ENCODE measurements at regions not wholly inside any gene's neighbourhood (a gene's known extent, or its start where the extent isn't known, plus 50 kb on each side); places are given as distances from the start of the nearest gene placed in this dataset.
"Not testable (repeated sequence)": the region's sequence is repeated elsewhere in the genome, so short reads cannot be mapped to it uniquely, and the experiment has no call there.

GRCh38 chr11:134599299-134599771 is 187.3 kb upstream of the B3GAT1 start:
- peak in 1 of 10 donors; percentile 44 for DNase-seq

GRCh38 chr11:134598368-134598767 is 186.3 kb upstream of the B3GAT1 start:
- intact Hi-C loops (cut with DNase I) = no loop called here
- no peak for DNase-seq

More at GRCh38 chr11:134599299-134599771, 187.3 kb upstream of the B3GAT1 start:
- intact Hi-C loops (cut with DNase I) = no loop called here

DNA sequence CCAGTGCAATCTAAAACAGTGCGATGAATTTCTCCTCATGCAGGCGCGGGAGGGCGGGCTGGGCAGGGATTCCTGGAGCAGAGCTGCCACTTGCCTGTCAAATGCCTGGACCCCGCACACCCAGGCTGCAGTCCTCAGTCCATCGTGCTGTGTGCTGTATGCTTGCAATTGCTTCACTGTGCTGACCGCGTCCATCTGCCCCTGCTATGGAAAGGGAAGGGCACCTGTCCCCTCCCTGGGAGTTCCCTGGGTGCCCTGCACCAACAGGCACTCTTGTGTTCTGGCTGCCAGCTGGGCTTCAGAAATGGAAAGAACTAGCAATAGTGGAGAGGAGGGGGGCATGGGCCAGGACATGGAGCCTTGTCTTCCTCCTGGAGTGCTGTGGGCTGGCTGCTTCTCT is 185.4 kb upstream of the B3GAT1 start:
- DNase-seq = peak in 2 of 10 donors; percentile 60 to 66
- intact Hi-C loops (cut with DNase I) = no loop called here

DNA sequence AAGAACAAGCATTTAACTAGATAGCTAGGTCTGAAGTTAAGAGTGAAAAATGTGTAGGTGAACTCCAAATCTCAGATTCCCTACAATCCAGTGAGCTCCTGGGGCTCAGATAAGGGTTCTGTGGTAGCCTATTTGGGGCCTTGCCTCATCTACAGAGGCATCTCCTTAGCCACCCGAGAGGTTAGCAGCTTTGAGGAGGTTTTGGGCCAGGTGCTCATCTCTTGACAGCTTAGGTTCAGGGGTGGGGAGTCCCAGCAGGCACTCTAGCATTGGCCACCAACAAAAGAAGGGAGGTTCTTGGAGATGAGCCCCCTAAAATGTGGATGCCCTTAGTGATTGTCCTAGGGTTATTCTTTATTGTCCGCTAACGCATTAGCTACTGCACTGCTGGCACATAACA is 184.4 kb upstream of the B3GAT1 start:
- intact Hi-C loops (cut with DNase I) = no loop called here
- DNase-seq = no peak

GRCh38 chr11:134592391-134592990 is 180.4 kb upstream of the B3GAT1 start:
- DNase-seq = peak in 1 of 10 donors; percentile 37
- intact Hi-C loops (cut with DNase I) = no loop called here

DNA sequence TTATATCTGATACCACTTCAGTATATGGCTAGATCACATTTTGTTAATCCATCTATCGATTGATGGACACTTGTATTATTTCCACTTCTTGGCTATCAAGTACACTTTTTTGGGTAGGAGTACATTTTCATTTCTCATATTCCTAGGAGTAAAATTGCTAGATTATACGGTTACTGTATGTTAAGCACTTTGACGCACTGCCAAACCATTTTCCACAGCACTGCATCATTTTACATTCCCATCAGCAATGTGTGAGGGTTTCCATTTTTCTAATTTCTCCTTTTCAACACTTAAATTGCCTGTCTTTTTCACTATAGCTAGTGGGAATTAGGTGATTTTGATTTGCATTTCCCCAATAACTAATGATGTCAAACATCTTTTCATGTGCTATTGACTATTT is 179.3 kb upstream of the B3GAT1 start:
- no peak for DNase-seq
- intact Hi-C loops (cut with DNase I) = no loop called here

DNA sequence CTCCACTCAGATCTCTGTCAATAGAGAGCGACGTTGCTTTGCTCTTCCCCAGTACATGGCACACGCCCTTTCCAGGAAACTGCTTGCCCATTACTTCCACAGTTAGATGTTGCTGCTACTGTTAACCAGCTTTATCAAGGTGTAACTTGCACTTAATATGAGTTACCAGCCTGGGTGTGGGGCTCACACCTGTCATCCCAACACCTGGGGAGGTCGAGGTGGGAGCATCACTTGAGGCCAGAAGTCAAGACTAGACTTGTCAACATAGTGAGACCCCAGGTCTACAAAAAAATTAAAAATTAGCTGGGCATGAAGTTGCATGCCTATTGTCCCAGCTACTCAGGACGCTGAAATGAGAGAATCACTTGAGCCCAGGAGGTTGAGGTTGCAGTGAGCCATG is 177.1 kb upstream of the B3GAT1 start:
- peak in 1 of 10 donors; percentile 53 for DNase-seq
- intact Hi-C loops (cut with DNase I) = no loop called here

GRCh38 chr11:134588460-134589110 is 176.5 kb upstream of the B3GAT1 start:
- DNase-seq = peak in 1 of 10 donors; percentile 44
- intact Hi-C loops (cut with DNase I) = not testable (repeated sequence)

GRCh38 chr11:134587345-134587744 is 175.3 kb upstream of the B3GAT1 start:
- intact Hi-C loops (cut with DNase I) = no loop called here
- DNase-seq = peak in 1 of 10 donors; percentile 14

DNA sequence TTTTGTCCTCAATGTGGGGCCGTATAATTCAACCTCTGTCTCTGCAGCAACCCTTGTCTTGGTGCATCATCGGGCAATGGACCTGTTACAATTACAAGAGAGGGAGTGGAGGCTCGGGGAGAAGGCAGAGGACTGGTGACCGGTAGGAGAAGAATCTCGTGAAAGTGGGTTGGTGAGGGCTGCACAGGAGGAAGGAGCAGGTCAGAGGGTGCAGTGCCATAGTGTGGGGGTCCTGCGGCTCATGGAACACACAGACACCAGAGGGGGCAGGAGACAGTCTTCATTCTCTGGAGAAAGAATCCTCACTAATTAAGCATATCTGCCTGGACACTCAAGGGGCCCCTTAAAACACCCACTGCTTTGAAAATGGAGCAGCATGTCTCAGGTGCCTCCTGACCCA is 174.7 kb upstream of the B3GAT1 start:
- intact Hi-C loops (cut with DNase I) = no loop called here
- peak in 1 of 10 donors; percentile 39 for DNase-seq

DNA sequence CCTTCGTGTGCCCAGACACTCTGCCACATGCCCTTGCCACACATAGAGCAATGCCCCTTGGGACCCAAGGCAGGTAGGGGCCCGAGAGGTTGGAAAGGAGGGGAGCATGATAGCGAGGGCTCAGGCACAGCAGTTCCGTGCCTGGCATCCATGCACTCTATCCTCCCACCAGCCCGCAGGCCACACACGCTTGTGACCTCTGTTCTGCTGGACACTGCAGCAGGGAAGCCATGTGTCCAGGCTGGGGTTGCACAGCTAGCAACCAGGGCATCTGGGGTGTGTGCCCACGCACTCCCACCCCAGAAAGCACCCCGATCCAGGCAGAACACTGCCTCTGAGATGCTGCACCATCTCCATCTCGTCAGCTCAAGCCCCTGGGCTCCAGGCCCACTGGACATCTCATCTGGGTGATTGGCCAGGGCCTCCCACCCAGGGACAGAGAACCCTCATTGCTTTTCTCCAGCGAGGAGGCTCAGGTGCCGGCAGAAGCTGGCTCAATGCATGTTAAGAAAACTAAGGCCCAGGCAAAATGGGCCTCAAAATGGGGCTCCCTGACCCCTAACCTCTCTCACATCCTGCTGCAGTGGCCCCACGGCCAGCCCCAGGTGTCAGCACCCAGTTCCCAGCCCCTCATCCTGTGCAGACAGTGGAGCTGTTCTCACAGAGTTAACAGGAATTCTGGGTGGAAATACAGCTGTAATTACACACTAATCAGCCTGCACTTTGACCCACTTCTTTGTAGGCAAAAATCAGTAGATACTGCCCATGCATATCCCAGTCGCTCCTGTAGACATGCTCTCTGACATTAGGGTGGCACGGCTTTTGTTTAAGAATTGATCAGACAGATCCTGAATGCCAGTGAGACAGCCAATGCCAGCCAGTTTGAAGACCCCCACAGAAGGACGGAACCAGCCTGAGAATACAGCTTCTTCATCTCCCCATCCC is 173.9 kb upstream of the B3GAT1 start:
- intact Hi-C loops (cut with DNase I) = no loop called here
- DNase-seq = peak in 1 of 10 donors; percentile 63

DNA sequence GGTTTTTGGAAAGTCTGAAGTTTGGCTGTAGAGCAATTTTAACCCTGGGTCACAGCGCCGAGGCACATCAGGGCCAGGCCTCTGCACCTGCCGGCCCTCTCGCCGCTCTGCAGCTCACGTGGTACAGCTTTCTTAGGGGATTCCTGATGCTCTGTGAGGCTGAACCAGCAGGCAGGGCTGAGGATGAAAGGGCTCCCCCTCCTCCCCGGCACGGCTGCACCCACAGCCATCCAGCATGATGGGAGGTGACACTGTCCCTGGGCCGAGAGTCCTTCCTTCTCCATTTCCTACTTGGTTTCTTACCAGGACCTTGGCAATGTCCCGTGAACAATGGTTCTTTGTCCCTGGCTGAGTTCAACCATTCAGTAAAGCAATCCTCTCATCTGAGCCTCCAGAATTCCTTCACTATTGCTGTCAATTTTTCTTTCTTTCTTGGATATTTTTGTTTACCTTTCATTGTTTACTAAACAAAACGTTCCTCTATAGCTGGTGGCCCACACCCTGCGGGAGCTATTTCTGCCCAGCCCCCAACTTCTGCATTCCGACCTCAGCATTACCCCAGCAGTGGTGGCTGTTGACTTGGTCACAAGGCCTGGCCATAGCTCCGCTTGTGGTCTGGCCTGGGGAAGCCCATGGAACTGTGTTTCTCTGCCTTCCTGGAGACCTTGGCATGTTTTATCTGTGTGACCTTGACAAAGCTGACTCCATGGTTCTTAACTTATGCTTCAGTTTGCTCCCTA is 172.8 kb upstream of the B3GAT1 start:
- intact Hi-C loops (cut with DNase I) = no loop called here
- peak in 4 of 10 donors; percentile 28 to 83 (median 64) for DNase-seq

DNA sequence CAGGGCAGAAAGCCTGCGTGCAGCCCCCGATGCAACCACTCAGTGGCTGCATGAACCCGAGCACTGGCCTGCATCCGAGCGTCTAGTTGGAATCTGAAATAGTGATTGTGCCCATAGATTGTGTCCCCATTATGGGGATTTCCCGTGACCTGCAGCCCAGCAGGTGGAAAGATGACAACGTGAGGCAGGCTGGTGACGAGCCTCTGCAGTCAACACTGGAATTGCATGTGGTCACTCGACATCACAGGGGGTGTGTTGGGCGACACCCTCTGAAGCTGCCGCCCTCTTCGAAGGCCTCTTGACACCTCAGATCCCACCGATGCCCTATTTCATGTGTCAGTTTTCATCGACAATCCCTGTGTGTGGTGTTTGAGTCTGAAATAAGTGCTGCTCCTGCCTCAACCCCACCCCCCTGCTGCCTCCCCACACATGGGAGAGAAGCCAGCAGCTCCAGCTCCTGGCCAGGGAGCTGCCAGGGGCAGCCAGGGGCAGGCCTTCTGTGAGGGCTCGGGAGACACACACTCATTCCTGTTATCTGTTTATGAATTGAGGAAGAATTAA is 172.0 kb upstream of the B3GAT1 start:
- intact Hi-C loops (cut with DNase I) = no loop called here
- DNase-seq = peak in 1 of 10 donors; percentile 73

DNA sequence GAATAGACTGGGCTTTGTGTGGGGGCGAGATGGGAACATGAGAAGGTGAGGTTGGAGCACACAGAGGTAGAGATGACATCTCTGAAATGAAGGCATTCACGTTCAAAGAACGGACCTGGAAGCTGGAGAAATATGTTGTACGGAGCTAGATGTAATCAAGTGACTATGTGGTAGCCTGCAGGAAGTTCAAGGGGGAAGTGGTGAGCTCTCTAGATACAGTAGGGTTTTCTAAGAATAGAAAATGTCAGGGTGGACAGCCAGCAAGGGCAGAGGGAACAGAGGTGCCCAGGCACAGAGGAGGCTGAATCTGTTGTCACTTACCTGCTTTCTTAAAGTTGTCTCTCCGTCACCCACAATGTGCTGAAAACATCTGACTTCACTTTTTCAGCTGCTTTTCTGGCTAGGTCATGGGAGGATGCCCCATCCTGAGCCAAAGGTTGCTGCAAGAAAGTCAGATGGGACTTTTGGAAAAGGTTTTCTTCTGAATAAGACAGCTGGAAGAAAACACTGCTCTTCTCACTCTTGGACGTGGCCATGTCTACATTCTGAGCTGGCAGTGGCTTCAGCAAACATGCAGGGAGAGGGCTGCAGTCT is 171.5 kb upstream of the B3GAT1 start:
- DNase-seq = peak in 1 of 10 donors; percentile 24
- intact Hi-C loops (cut with DNase I) = no loop called here

DNA sequence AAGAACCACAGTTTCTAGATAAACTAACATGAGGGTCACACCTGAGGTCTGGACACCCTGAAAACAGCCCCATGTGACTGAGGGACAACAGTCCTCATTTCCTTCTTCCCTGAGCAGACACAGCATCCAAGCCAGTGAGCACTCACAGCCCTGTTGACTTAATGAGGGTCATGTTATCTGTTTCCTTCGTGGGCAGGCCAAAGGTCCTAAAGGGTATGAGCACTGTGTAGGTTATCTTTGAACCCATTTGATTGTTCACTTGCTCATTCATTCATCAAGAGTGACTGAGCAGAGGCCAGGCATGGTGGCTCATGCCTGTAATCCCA is 170.7 kb upstream of the B3GAT1 start:
- DNase-seq = no peak
- intact Hi-C loops (cut with DNase I) = no loop called here

- intact Hi-C loops (cut with DNase I) = no loop called here
- DNase-seq = peak in 1 of 10 donors; percentile 67
Observed at GRCh38 chr11:134581966-134582769, 170.1 kb upstream of the B3GAT1 start.

DNA sequence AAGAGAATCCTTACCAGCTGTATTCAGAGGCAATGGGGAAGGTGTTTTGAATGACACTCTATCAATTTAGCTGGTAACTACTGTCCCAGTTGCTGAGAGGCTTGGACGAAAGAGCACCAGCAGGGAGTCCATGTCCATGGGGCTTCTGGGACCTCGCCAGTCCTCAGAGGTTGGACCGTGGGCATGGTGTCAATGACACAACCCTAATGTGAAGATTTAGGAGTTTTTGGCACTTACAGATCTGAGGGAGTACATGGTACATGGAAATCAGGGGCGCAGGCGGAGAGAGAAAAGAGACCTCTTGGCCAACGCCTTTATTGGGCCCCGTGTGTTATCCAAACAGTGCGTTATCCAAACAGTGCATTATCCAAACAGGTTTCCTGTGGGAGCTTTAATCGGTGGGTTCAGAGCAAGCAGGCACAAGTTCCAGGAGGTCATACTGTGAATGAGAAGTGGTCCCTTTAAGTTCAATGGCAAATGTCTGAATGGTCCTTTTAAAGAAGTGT is 169.1 kb upstream of the B3GAT1 start:
- intact Hi-C loops (cut with DNase I) = no loop called here
- DNase-seq = peak in 1 of 10 donors; percentile 56

DNA sequence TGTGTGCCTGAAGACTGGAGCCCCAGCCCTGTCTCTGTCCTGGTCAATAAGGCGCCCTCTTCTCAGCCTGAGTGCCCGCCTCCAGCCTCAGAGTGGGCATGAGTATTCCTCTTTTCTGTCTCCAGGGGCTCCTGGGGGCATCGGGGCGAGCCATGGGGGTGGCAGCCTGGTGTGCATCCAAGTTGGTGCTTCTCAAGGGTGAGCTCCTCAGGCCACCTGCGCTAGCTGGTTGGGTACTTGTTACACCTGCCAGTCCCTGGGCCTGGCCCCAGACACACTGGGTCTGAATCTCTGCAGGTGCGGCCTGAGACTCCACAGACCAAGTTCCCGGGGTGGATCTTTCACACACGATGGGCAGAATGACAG is 168.6 kb upstream of the B3GAT1 start:
- intact Hi-C loops (cut with DNase I) = no loop called here
- DNase-seq = peak in 2 of 10 donors; percentile 55 to 72
